ENCODE measurements at regions not wholly inside any gene's neighbourhood (a gene's known extent, or its start where the extent isn't known, plus 50 kb on each side); places are given as distances from the start of the nearest gene placed in this dataset.
"Not testable (repeated sequence)": the region's sequence is repeated elsewhere in the genome, so short reads cannot be mapped to it uniquely, and the experiment has no call there.

DNA sequence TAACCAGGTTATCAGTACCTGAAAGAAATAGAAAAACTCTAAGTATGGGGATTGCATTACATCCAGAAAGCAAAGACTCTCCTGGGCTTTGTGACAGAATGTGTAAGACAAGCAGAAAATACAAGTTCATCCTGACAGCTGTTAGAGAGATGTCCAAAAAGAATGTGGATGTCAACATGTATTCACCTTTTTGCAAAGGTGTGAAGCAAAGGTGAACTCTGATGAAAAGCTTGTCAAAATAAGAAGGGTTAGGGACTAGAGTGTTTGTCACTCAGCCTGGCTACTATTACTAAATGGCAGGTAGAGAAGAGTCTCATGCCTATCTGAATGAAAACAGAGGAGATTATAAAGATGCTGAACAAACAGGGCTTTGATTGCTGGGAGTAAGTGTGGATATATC lies 527.6 kb upstream of the CA10 start:
- no peak for DNase-seq

DNA sequence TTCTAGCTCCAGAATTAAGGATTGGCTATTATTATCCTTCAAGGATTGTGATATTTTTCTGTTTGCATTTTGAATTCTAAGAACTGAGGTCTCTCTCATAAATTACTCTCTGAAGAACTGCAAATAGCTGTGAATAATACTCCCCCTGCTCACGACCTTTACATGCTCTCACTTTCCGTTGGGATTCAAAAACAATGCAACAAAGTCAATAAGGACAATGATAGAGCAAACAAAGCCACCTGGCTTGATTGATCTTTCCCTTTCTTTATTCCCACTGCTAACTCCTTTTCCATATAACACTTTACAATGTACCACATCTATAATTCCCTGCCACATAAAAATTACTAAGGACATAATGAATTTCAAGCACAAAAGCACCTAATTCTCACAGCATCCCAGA lies 523.0 kb upstream of the CA10 start:
- DNase-seq = no peak

DNA sequence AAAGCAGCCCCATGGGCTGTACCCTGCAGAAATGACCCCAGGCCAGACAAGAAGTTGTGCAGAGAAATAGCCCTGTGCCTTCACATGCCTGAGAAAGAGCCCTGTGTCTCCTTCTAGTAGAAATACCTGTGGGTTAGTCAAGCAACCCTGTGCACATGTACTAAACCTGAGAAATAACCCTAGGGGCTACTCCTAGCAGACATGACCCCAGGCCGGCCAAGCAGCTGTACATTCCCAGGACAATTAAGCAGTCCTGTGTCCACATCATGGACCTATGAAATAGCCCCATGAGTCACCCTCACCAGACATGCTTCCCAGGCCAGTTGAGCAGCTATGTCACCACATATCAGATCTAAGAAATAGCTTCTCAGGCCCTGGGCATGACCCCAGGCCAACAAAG lies 519.7 kb upstream of the CA10 start:
- DNase-seq = no peak

- DNase-seq = no peak
These were observed 516.2 kb upstream of the CA10 start for GRCh38 chr17:52674686-52675085.

- no peak for DNase-seq
These were observed 515.3 kb upstream of the CA10 start for GRCh38 chr17:52673791-52674190.

- DNase-seq = no peak
These were observed 507.8 kb upstream of the CA10 start for GRCh38 chr17:52666264-52666663.

DNA sequence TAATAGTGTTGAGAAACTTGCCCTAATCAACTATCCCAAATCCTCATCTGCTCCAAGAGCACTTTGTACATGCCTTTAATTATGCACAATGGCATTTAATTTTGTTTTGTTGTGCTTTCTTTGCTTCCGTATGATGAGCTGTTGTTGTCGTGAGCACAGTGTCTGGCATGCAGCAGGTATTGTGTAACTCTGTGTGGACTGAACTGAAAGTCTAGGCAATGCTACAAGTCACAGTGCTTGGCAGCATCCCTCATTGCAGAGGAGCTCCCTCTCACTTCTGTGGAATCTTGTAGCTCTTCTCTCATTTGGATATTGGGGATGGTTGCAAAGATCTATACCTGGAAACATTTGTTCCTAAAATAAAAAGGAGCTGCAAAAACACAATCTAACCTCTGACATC lies 502.2 kb upstream of the CA10 start:
- no peak for DNase-seq

- DNase-seq = no peak
These were observed 494.5 kb upstream of the CA10 start for GRCh38 chr17:52653014-52653413.

DNA sequence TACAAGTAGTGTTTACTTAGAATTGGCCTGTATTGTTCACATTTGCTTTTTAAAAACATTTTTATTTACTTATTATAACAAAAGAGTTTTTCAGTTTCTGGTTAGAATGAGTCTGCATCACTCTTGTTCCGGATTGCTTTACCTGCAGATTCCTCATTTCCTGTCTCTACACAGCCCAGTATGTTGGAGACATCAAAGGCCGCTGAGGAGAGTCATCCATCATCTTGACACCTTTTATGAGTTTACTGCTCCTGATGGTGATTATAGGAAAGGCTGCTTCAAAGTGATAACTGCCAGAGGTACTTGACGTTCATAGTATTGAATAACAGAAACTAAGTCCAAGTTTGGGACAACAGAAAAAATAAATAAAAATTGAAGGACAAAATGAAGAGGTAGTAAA lies 490.5 kb upstream of the CA10 start:
- DNase-seq = no peak

GRCh38 chr17:52647411-52647810 lies 488.9 kb upstream of the CA10 start:
- DNase-seq = no peak

- no peak for DNase-seq
These were observed 477.9 kb upstream of the CA10 start for GRCh38 chr17:52636443-52636842.

GRCh38 chr17:52606590-52606989 lies 448.1 kb upstream of the CA10 start:
- no peak for DNase-seq

DNA sequence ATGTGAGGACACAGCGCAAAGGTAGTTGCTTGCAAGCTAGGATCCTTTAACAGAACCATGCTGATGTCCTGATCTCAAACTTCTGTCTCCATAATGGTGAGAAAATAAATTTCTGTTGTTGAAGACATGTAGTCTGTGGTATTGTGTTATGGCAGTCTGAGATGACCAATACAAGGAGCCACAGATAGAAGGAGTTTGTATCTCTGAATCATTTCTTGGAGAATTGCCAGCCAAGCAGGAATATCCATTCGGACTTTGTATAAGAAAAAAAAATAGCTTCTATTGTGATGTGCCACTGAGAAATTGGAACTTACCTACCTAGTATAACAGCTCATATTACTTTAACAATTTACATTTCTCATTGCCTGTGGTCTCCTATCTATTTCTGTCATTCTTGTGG lies 447.6 kb upstream of the CA10 start:
- DNase-seq = no peak

- no peak for DNase-seq
These were observed 445.6 kb upstream of the CA10 start for GRCh38 chr17:52604105-52604504.

DNA sequence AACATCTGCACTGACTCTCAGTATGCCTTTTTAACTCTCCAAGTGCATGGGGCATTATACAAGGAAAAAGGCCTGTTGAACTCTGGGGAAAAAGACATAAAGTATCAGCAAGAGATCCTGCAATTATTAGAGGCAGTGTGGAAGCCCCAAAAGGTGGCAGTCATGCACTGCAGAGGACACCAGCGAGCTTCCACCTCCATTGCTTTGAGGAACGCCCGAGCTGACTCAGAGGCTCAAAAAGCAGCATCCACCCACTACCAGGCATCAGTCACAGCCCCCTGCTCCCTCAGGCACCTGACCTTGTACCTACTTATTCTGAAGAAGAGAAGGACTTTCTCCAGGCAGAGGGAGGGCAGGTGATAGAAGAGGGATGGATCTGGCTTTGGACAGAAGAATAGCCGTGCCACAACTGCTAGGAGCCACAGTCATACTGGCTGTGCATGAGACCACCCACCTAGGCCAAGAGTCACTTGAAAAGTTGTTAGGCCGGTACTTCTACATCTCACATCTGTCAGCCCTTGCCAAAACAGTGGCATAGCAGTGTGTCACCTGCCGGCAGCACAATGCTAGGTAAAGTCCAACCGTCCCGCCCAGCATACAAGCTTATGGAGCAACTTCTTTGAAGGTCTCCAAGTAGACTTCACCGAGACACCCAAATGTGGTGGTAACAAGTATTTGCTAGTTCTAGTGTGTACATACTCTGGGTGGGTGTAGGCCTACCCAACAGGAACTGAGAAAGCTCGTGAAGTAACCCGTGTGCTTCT lies 439.1 kb upstream of the CA10 start:
- DNase-seq = not testable (repeated sequence)

DNA sequence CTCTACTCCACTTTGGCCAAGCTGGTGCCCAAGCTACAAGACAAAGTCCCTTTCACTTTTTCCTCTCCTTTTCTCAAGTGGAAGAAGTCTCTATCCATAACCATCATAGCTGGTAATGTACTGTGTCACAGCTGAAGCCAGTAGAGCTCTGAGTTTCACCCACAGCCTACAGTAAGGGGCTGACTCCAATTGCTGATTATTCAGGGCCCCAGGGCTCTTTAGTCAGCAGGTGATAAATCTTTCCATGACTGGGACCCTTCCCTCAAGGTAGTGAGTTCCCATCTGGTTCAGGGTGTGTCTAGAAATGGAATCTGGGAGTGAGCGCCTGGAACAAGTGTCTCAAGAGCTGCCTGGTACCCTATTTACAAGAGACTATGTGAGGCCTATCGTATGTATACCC lies 436.0 kb upstream of the CA10 start:
- DNase-seq = no peak

DNA sequence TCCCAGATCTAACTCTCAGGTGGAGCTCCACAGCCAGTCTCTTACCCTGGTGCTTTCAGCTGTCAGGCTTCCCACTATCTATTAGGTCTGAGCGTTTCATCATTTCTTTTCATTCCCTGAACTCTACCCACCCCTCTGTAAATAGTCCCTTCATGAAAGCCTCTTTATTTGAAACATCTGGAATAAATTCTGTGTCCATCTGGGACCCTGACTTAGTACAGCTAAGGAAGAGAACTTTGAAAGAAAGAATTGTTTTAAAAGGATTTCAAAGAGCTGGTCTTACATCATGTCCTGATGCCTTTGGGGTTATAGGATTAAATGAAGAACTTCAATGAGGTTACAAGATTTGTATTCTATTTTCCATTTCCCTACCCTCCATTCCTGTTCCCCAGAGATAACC lies 388.5 kb upstream of the CA10 start:
- DNase-seq = no peak

GRCh38 chr17:52546493-52546892 lies 388.0 kb upstream of the CA10 start:
- DNase-seq = no peak

DNA sequence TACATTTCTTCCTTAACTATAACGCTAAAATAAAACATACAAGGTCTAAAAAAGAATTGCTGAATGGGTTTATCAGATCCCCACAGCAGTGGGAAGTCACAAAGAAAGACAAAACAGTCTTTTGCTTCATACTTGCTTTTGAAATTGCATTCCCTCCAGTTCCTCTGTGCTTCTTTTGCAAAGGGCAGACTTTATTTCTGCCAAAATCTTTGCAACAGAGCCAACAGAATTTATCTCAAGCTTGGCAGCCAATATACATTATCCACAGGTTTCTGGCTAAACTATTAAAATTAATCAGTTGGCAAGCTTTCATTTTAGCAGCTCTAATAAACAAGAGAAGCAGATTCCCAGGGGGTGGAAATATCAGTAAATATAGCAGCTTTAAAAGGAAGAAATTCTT lies 378.9 kb upstream of the CA10 start:
- DNase-seq = no peak

DNA sequence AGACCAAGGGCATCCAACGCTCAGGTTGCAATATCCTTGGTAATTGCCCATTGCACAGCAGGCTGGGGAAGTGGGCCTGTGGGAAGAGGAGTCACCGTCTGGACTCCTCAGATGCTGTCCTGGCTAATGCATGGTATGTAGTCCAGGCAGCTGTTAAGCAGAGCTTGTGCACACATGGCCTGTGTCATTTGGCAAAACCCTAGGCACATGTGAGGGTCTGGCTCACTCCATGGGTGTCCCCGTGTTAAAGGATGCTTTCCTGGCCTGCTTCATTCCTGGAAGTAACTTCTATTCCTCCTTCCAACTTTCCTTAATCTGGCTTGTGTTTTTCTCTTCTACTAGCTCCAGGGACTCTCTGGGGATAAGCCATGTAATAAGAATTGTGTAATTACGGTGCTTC lies 378.0 kb upstream of the CA10 start:
- no peak for DNase-seq

DNA sequence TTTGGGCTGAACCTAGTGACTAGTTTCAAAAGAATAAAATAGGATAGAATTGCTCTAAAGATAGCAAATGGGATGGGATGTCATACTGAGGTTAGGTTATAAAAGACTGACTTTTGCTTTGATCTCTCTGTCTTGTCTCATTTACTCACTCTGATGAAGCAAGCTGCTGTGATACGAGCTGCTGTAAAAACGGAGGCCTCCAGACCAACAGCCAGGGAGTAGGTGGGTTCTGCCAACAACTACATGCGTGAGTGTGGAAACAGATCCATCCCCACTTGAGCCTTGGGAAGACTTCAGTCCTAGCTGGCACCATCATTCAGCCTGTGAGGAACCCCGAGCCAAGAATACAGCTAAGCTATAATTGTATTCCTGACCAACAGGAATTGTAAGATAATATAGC lies 373.9 kb upstream of the CA10 start:
- no peak for DNase-seq

DNA sequence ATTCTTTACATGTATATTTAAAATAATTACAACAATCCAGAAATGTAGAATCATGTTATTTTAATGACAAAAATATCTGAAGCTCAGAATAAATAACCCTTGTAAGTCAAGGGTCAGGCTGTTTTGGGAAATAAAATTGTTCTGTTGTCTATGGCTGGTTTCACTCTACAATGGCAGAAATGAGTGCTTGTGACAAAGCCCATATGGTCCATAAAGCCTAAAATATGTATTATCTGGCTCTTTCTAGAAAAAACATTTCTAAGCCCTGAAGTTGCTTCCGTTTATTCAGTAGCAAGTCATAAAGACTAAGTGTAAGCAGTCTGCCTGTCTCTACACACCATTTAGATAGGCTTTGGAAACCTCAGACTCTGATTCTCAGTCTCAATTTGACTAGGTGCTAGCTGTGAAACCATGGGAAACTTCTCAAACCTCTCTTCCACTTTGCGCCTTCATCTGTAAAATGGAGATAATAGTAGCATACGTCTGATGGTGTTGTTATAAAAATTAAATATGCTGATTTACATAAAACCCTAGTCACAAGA lies 365.7 kb upstream of the CA10 start:
- DNase-seq = no peak

- DNase-seq = no peak
These were observed 358.7 kb upstream of the CA10 start for GRCh38 chr17:52517176-52517575.

GRCh38 chr17:52515927-52516326 lies 357.4 kb upstream of the CA10 start:
- no peak for DNase-seq

GRCh38 chr17:52505601-52506000 lies 347.1 kb upstream of the CA10 start:
- DNase-seq = no peak

All from MV-4-11 (cell line).